DOHH2 (cell line): ENCODE measurements at regions not wholly inside any gene's neighbourhood (a gene's known extent, or its start where the extent isn't known, plus 50 kb on each side); places are given as distances from the start of the nearest gene placed in this dataset.

Experiments used
- H3F3A ChIP-seq: fragments of 200-600 bp; sonication (generic), shearing (Covaris generic); 2 replicates; pipeline ENCODE4 v1.6.0; 2016; ENCODE audit warnings: antibody characterized with exemption, mild to moderate bottlenecking; ENCODE audit not compliant: control insufficient read depth, insufficient read depth
- H3K27ac ChIP-seq: fragments of 200-600 bp; sonication (generic); 2 replicates; pipeline ENCODE4 v1.5.1; 2014; ENCODE audit warnings: low read depth, mild to moderate bottlenecking, low read length, moderate library complexity
- H3K27me3 ChIP-seq: fragments of 200-600 bp; sonication (generic); 2 replicates; pipeline ENCODE4 v1.6.1; 2014; ENCODE audit warnings: mild to moderate bottlenecking, low read length, mixed read lengths; ENCODE audit not compliant: control insufficient read depth
- H3K36me3 ChIP-seq: fragments of 200-600 bp; sonication (generic); 2 replicates; pipeline ENCODE4 v1.6.1; 2014; ENCODE audit warnings: mild to moderate bottlenecking, low read length, moderate library complexity, mixed read lengths; ENCODE audit not compliant: control insufficient read depth
- H3K4me1 ChIP-seq: fragments of 200-600 bp; sonication (generic); 2 replicates; pipeline ENCODE4 v1.6.1; 2014; ENCODE audit warnings: mild to moderate bottlenecking, low read length, mixed read lengths; ENCODE audit not compliant: control insufficient read depth
- H3K4me2 ChIP-seq: fragments of 200-600 bp; sonication (generic); 2 replicates; pipeline ENCODE4 v1.6.0; 2014; ENCODE audit warnings: mild to moderate bottlenecking, low read length, moderate library complexity
- H3K4me3 ChIP-seq: fragments of 200-600 bp; sonication (generic); 2 replicates; pipeline ENCODE4 v1.5.1; 2014; ENCODE audit warnings: mild to moderate bottlenecking, low read length, mixed read lengths
- H3K79me2 ChIP-seq: fragments of 200-600 bp; sonication (generic); 2 replicates; pipeline ENCODE4 v1.6.1; 2014; ENCODE audit warnings: mild to moderate bottlenecking, low read length, mixed read lengths; ENCODE audit not compliant: control insufficient read depth
- H3K9me2 ChIP-seq: fragments of 200-600 bp; sonication (generic); replicated peaks from 2 replicates; pipeline ENCODE4 v1.6.1; 2014; ENCODE audit warnings: mild to moderate bottlenecking, low read length, mixed read lengths; ENCODE audit not compliant: control insufficient read depth
- H3K9me3 ChIP-seq: fragments of 200-600 bp; sonication (generic); 2 replicates; pipeline ENCODE4 v1.6.1; 2014; ENCODE audit warnings: antibody characterized with exemption, low read length, mixed read lengths; ENCODE audit not compliant: control insufficient read depth, insufficient read depth
- H4K20me1 ChIP-seq: fragments of 200-600 bp; sonication (generic); 2 replicates; pipeline ENCODE4 v1.6.0; 2014; ENCODE audit warnings: low read depth, mild to moderate bottlenecking, antibody characterized with exemption, low read length, moderate library complexity; ENCODE audit not compliant: control insufficient read depth, insufficient read depth
- CTCF ChIP-seq: fragments of 200-600 bp; sonication (generic); IDR thresholded peaks from one replicate; pipeline ENCODE4 v1.5.1; 2014; ENCODE audit warnings: antibody characterized with exemption, mild to moderate bottlenecking, low read depth, low read length; ENCODE audit not compliant: poor library complexity, severe bottlenecking
- EZH2phosphoT487 ChIP-seq: fragments of 200-600 bp; sonication (generic); IDR thresholded peaks from 2 replicates; pipeline ENCODE4 v1.6.1; 2017; ENCODE audit warnings: borderline replicate concordance, mild to moderate bottlenecking, antibody characterized with exemption, low read length, moderate library complexity, mixed read lengths

DNA sequence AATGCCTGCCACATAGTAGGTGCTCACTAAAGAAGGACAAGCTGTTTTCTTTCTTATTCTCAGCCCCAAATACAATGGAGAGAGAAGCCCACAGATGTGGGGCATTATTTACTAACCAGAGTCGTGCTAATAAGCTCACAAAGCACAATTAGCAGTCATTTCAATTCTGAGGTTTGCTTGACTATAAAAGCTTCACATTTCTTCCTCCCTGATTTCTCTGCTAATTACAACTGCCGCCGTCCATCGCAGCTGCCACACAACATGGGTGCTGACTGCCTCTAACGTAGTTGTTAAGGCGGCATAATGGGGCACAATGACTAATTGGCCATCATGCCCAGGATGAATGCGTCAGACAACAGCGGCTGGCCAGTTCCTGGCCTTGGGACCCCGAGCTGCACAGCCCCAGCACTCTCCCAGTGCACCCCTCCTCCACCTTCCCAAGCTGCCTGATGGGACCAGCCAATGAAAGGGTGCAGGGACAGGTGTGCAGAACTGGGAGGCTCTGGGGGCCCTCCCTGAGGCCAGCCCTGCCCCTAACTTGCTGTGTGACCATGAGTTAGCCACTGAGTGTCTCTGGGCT, 109.2 kb downstream of the CCT6B start:
- Histone ChIP-seq H3K79me2 (no peaks in the 10 kb centered on the region), H3K9me3 (no peaks in the 10 kb centered on the region; the same call in 1 of the 2 replicates), H3K27ac (no peak overlapping the region), H3K4me3 (no peak overlapping the region), H3K4me2 (no peak overlapping the region), H4K20me1 (no peaks in the 10 kb centered on the region), H3K36me3 (no peaks in the 10 kb centered on the region), H3K9me2 (no peaks in the 10 kb centered on the region), H3F3A (no peaks in the 10 kb centered on the region), H3K27me3 (no peaks in the 10 kb centered on the region), H3K4me1 (peaks cover 5% of the 10 kb centered on the region)
- TF ChIP-seq CTCF (no peak), EZH2phosphoT487 (no peak)

- H3K9me2 ChIP-seq: no peaks in the 10 kb centered on the region
- no peaks in the 10 kb centered on the region for H4K20me1 ChIP-seq
- H3K27ac ChIP-seq: no peak overlapping the region
- H3K36me3 ChIP-seq: no peaks in the 10 kb centered on the region
- TF ChIP-seq EZH2phosphoT487 (no peak), CTCF (no peak)
- no peaks in the 10 kb centered on the region; the same call in 1 of the 2 replicates for H3K9me3 ChIP-seq
- no peaks in the 10 kb centered on the region for H3K79me2 ChIP-seq
- no peaks in the 10 kb centered on the region for H3F3A ChIP-seq
- no peak overlapping the region for H3K4me3 ChIP-seq
- no peaks in the 10 kb centered on the region for H3K27me3 ChIP-seq
- H3K4me1 ChIP-seq: peaks cover 5% of the 10 kb centered on the region
- no peak overlapping the region for H3K4me2 ChIP-seq
Measured at GRCh38 chr17:34850964-34851363, 110.3 kb downstream of the CCT6B start.

- Histone ChIP-seq H3K36me3 (no peaks in the 10 kb centered on the region), H4K20me1 (no peaks in the 10 kb centered on the region), H3F3A (no peaks in the 10 kb centered on the region), H3K9me3 (no peaks in the 10 kb centered on the region; the same call in 1 of the 2 replicates), H3K9me2 (no peaks in the 10 kb centered on the region), H3K4me3 (no peak overlapping the region), H3K4me2 (no peak overlapping the region), H3K79me2 (no peaks in the 10 kb centered on the region), H3K27me3 (no peaks in the 10 kb centered on the region), H3K4me1 (peaks cover 5% of the 10 kb centered on the region), H3K27ac (no peak overlapping the region)
- no peak for TF ChIP-seq CTCF
- no peak for TF ChIP-seq EZH2phosphoT487
Measured at GRCh38 chr17:34850023-34850422, 111.2 kb downstream of the CCT6B start.
